Neural cell (in vitro differentiated cells): ENCODE measurements at regions not wholly inside any gene's neighbourhood (a gene's known extent, or its start where the extent isn't known, plus 50 kb on each side); places are given as distances from the start of the nearest gene placed in this dataset.

Experiments
- H2AFZ ChIP-seq: fragments of 200-600, 300-800 bp; sonication (generic), shearing (Covaris generic); 2 replicates; pipeline ENCODE4 v1.6.0; 2014; ENCODE audit warnings: low read depth, mild to moderate bottlenecking, antibody characterized with exemption, low read length, moderate library complexity
- H3F3A ChIP-seq: fragments of 200-600 bp; shearing (Covaris generic); 2 replicates; pipeline ENCODE4 v1.6.1; 2016; ENCODE audit warnings: mild to moderate bottlenecking, moderate library complexity, mixed read lengths, antibody characterized with exemption, low read length; ENCODE audit not compliant: insufficient read depth, poor library complexity, severe bottlenecking
- H3K27ac ChIP-seq: fragments of 200-600, 300-800 bp; sonication (generic), shearing (Covaris generic); 2 replicates; pipeline ENCODE4 v1.5.1; 2014; ENCODE audit warnings: mild to moderate bottlenecking, low read length, moderate library complexity
- H3K27me3 ChIP-seq: fragments of 300-800, 200-600 bp; sonication (generic), shearing (Covaris generic); 2 replicates; pipeline ENCODE4 v1.6.0; 2014; ENCODE audit warnings: mild to moderate bottlenecking, low read depth, low read length, moderate library complexity; ENCODE audit not compliant: insufficient read depth
- H3K36me3 ChIP-seq: fragments of 300-800, 200-600 bp; sonication (generic), shearing (Covaris generic); 2 replicates; pipeline ENCODE4 v1.5.1; 2014; ENCODE audit warnings: mild to moderate bottlenecking, antibody characterized with exemption, low read length, moderate library complexity; ENCODE audit not compliant: insufficient read depth
- H3K4me2 ChIP-seq: fragments of 300-800, 200-600 bp; sonication (generic), shearing (Covaris generic); 2 replicates; pipeline ENCODE4 v1.6.0; 2014; ENCODE audit warnings: mild to moderate bottlenecking, low read length
- H3K4me3 ChIP-seq: fragments of 300-800, 200-600 bp; sonication (generic), shearing (Covaris generic); 2 replicates; pipeline ENCODE4 v1.5.1; 2014; ENCODE audit warnings: mild to moderate bottlenecking, low read length, moderate library complexity
- H3K79me2 ChIP-seq: fragments of 200-600 bp; shearing (Covaris generic); replicated peaks from 2 replicates; pipeline ENCODE4 v1.6.0; 2014; ENCODE audit warnings: mild to moderate bottlenecking, low read length, moderate library complexity; ENCODE audit not compliant: insufficient read depth
- H3K9ac ChIP-seq: fragments of 300-800, 200-600 bp; sonication (generic), shearing (Covaris generic); 2 replicates; pipeline ENCODE4 v1.6.1; 2016; ENCODE audit warnings: mild to moderate bottlenecking, low read length, mixed read lengths
- H3K9me2 ChIP-seq: fragments of 200-600 bp; shearing (Covaris generic); 2 replicates; pipeline ENCODE4 v1.6.1; 2016; ENCODE audit warnings: mild to moderate bottlenecking, low read length, mixed read lengths; ENCODE audit not compliant: insufficient read depth
- H3K9me3 ChIP-seq: fragments of 200-600, 300-800 bp; sonication (generic), shearing (Covaris generic); 2 replicates; pipeline ENCODE4 v1.6.1; 2016; ENCODE audit warnings: mild to moderate bottlenecking, mixed run types, low read length, moderate library complexity, mixed read lengths
- H4K20me1 ChIP-seq: fragments of 200-600 bp; shearing (Covaris generic); 2 replicates; pipeline ENCODE4 v1.6.1; 2016; ENCODE audit warnings: mild to moderate bottlenecking, mixed run types; ENCODE audit not compliant: insufficient read depth
- CTCF ChIP-seq: fragments of 450-650 bp; IDR thresholded peaks from 2 replicates; pipeline ENCODE4 v1.5.1; 2014; ENCODE audit warnings: antibody characterized with exemption, mild to moderate bottlenecking, moderate library complexity; ENCODE audit not compliant: poor library complexity, severe bottlenecking
- EP300 ChIP-seq: fragments of 450-650 bp; conservative IDR thresholded peaks from 2 replicates; pipeline ENCODE4 v1.6.1; 2014; ENCODE audit warnings: antibody characterized with exemption, mild to moderate bottlenecking, moderate library complexity; ENCODE audit not compliant: poor library complexity, severe bottlenecking
- EZH2 ChIP-seq: fragments of 200-600, 300-800 bp; shearing (Covaris generic), sonication (generic); IDR thresholded peaks from 2 replicates; pipeline ENCODE4 v1.6.1; 2014; ENCODE audit warnings: antibody characterized with exemption, low read length, borderline replicate concordance, mild to moderate bottlenecking; ENCODE audit not compliant: insufficient read depth, poor library complexity, severe bottlenecking
- MXI1 ChIP-seq: fragments of 450-650 bp; conservative IDR thresholded peaks from 2 replicates; pipeline ENCODE4 v1.6.1; 2014; ENCODE audit warnings: antibody characterized with exemption, mild to moderate bottlenecking; ENCODE audit not compliant: poor library complexity, severe bottlenecking
- POLR2AphosphoS5 ChIP-seq: IDR thresholded peaks from 2 replicates; pipeline ENCODE4 v1.6.1; 2012
- RAD21 ChIP-seq: fragments of 450-650 bp; conservative IDR thresholded peaks from 2 replicates; pipeline ENCODE4 v1.6.1; 2014; ENCODE audit warnings: antibody characterized with exemption, mild to moderate bottlenecking, moderate library complexity
- REST ChIP-seq: IDR thresholded peaks from 2 replicates; pipeline ENCODE4 v1.6.1; 2012; ENCODE audit warnings: borderline replicate concordance
- SMC3 ChIP-seq: fragments of 450-650 bp; conservative IDR thresholded peaks from 2 replicates; pipeline ENCODE4 v1.6.1; 2014; ENCODE audit warnings: antibody characterized with exemption, mild to moderate bottlenecking, moderate library complexity; ENCODE audit not compliant: poor library complexity
- TAF1 ChIP-seq: IDR thresholded peaks from 2 replicates; pipeline ENCODE4 v1.6.1; 2012; ENCODE audit warnings: low read depth

GRCh38 chr14:66315548-66315947, 170.6 kb upstream of the CCDC196 start:
- Histone ChIP-seq H3F3A (no peaks in the 10 kb centered on the region), H3K27ac (no peak overlapping the region), H3K4me2 (no peak overlapping the region), H3K9ac (no peak overlapping the region), H2AFZ (no peak overlapping the region), H3K9me3 (peaks cover 3% of the 10 kb centered on the region), H3K79me2 (no peaks in the 10 kb centered on the region), H3K27me3 (no peaks in the 10 kb centered on the region), H3K4me3 (no peak overlapping the region), H3K9me2 (no peaks in the 10 kb centered on the region), H4K20me1 (no peaks in the 10 kb centered on the region), H3K36me3 (no peaks in the 10 kb centered on the region)
- no peak for TF ChIP-seq CTCF
- TF ChIP-seq MXI1 = no peak
- no peak for TF ChIP-seq EP300
- no peak for TF ChIP-seq RAD21
- TF ChIP-seq SMC3 = no peak
- TF ChIP-seq REST = no peak
- TF ChIP-seq EZH2 = no peak
- TF ChIP-seq TAF1 = no peak

- Histone ChIP-seq H3K4me2 (no peak overlapping the region), H3K4me3 (no peak overlapping the region), H3K27ac (no peak overlapping the region), H3K9ac (no peak overlapping the region), H3K9me3 (peaks cover 3% of the 10 kb centered on the region), H2AFZ (no peak overlapping the region), H3F3A (no peaks in the 10 kb centered on the region), H3K9me2 (no peaks in the 10 kb centered on the region), H4K20me1 (no peaks in the 10 kb centered on the region), H3K79me2 (no peaks in the 10 kb centered on the region), H3K27me3 (no peaks in the 10 kb centered on the region), H3K36me3 (no peaks in the 10 kb centered on the region)
- TF ChIP-seq SMC3 (no peak), REST (no peak), EP300 (no peak), EZH2 (no peak), TAF1 (no peak), MXI1 (no peak), POLR2AphosphoS5 (no peak), RAD21 (no peak), CTCF (no peak)
Observed at GRCh38 chr14:66322564-66322963, 163.6 kb upstream of the CCDC196 start.
